Mesothelial cell of epicardium (in vitro differentiated cells): ENCODE measurements at regions not wholly inside any gene's neighbourhood (a gene's known extent, or its start where the extent isn't known, plus 50 kb on each side); places are given as distances from the start of the nearest gene placed in this dataset.

Experiments
- DNase-seq, 2 experiments: peaks; one replicate each; pipeline ENCODE4 v3.0.0; 2021; ENCODE audit warnings: low spot score in 2 of 2; ENCODE audit not compliant: unreplicated experiment in 2 of 2
- H3K27ac Mint-ChIP-seq: 2 replicates; pipeline ENCODE4 v1.8.0; 2021; ENCODE audit warnings: mixed read lengths
- H3K27me3 Mint-ChIP-seq: 2 replicates; pipeline ENCODE4 v1.8.0; 2021; ENCODE audit warnings: low read depth, mixed read lengths
- H3K36me3 Mint-ChIP-seq: 2 replicates; pipeline ENCODE4 v1.8.0; 2021; ENCODE audit warnings: mixed read lengths
- H3K4me1 Mint-ChIP-seq: 2 replicates; pipeline ENCODE4 v1.8.0; 2021; ENCODE audit warnings: mixed read lengths
- H3K4me3 Mint-ChIP-seq: 2 replicates; pipeline ENCODE4 v1.8.0; 2021; ENCODE audit warnings: mild to moderate bottlenecking, moderate library complexity, mixed read lengths
- H3K9me3 Mint-ChIP-seq: 2 replicates; pipeline ENCODE4 v1.8.0; 2021; ENCODE audit warnings: mixed read lengths
- TF ChIP-seq, protein P1 (sequence below): fragments of 200-600 bp; sonication (generic); IDR thresholded peaks from one replicate; pipeline ENCODE4 v1.5.0; 2021; ENCODE audit warnings: antibody characterized with exemption; ENCODE audit not compliant: unreplicated experiment

DNA sequence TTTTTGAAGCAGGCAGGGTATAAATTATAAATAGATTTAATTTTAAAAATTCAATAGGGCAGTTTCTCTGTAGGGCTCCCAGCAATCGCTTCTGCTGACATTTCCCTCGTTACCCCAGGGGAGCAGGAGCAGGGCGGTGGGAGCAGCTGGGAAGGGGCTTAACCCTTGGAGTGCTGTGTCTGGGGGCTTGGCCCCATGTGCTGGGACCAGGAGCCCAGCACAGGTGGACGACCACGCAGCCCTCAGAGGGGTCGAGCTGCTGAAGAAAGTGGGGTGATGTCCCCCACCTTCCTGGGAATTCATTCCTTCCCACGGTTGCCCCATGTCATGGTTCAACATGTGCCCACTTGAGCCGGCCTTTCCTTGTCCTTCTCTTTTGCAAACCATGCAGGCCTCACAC is 67.5 kb upstream of the STX16 start:
- DNase-seq = no peak
- Mint-ChIP-seq H3K4me1 (peaks cover 5% of the 10 kb centered on the region), H3K36me3 (no peaks in the 10 kb centered on the region), H3K4me3 (no peak overlapping the region), H3K9me3 (peaks cover 17% of the 10 kb centered on the region), H3K27ac (no peak overlapping the region), H3K27me3 (peaks cover 20% of the 10 kb centered on the region)
- TF ChIP-seq, protein P1, sequence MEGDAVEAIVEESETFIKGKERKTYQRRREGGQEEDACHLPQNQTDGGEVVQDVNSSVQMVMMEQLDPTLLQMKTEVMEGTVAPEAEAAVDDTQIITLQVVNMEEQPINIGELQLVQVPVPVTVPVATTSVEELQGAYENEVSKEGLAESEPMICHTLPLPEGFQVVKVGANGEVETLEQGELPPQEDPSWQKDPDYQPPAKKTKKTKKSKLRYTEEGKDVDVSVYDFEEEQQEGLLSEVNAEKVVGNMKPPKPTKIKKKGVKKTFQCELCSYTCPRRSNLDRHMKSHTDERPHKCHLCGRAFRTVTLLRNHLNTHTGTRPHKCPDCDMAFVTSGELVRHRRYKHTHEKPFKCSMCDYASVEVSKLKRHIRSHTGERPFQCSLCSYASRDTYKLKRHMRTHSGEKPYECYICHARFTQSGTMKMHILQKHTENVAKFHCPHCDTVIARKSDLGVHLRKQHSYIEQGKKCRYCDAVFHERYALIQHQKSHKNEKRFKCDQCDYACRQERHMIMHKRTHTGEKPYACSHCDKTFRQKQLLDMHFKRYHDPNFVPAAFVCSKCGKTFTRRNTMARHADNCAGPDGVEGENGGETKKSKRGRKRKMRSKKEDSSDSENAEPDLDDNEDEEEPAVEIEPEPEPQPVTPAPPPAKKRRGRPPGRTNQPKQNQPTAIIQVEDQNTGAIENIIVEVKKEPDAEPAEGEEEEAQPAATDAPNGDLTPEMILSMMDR = no peak

GRCh38 chr20:58583176-58583575 is 67.9 kb upstream of the STX16 start:
- Mint-ChIP-seq H3K27ac (no peak overlapping the region), H3K4me3 (no peak overlapping the region), H3K4me1 (peaks cover 7% of the 10 kb centered on the region), H3K36me3 (no peaks in the 10 kb centered on the region), H3K9me3 (peaks cover 17% of the 10 kb centered on the region), H3K27me3 (peaks cover 23% of the 10 kb centered on the region)
- DNase-seq = no peak
- TF ChIP-seq, protein P1 = no peak

- Mint-ChIP-seq H3K27ac (no peak overlapping the region), H3K9me3 (peaks cover 14% of the 10 kb centered on the region), H3K36me3 (no peaks in the 10 kb centered on the region), H3K4me3 (no peak overlapping the region), H3K4me1 (peaks cover 5% of the 10 kb centered on the region), H3K27me3 (peaks cover 35% of the 10 kb centered on the region)
- DNase-seq = no peak
- TF ChIP-seq, protein P1 = no peak
Measured at GRCh38 chr20:58580474-58580835, 65.3 kb upstream of the APCDD1L start.

GRCh38 chr20:58579819-58580473 is 64.7 kb upstream of the APCDD1L start:
- H3K27ac Mint-ChIP-seq = no peak overlapping the region
- H3K4me3 Mint-ChIP-seq = no peak overlapping the region
- H3K36me3 Mint-ChIP-seq = no peaks in the 10 kb centered on the region
- H3K27me3 Mint-ChIP-seq = peaks cover 39% of the 10 kb centered on the region
- TF ChIP-seq, protein P1 = no peak
- peaks cover 5% of the 10 kb centered on the region for H3K4me1 Mint-ChIP-seq
- peaks cover 14% of the 10 kb centered on the region for H3K9me3 Mint-ChIP-seq
- DNase-seq = no peak

GRCh38 chr20:58579069-58579818 is 64.0 kb upstream of the APCDD1L start:
- H3K27me3 Mint-ChIP-seq = peaks cover 42% of the 10 kb centered on the region
- H3K4me3 Mint-ChIP-seq = no peak overlapping the region
- TF ChIP-seq, protein P1 = no peak
- peaks cover 8% of the 10 kb centered on the region for H3K4me1 Mint-ChIP-seq
- H3K36me3 Mint-ChIP-seq = no peaks in the 10 kb centered on the region
- no peak for DNase-seq
- no peak overlapping the region for H3K27ac Mint-ChIP-seq
- peaks cover 14% of the 10 kb centered on the region for H3K9me3 Mint-ChIP-seq
